Upper lobe of right lung (tissue), 1 donor: ENCODE measurements at regions not wholly inside any gene's neighbourhood (a gene's known extent, or its start where the extent isn't known, plus 50 kb on each side); places are given as distances from the start of the nearest gene placed in this dataset.

Experiments used
- ATAC-seq: fragments of 200-7000 bp; cut with Tn5 transposase; one replicate; pipeline ENCODE4 v1.9.1; 2020; ENCODE audit warnings: mild to moderate bottlenecking, moderate library complexity
- DNase-seq: peaks from one replicate; pipeline ENCODE4 v3.0.0-alpha.2; 2020
- H3K27ac ChIP-seq: fragments of 200-600 bp; one replicate; pipeline ENCODE4 v1.8.0; 2022
- H3K27me3 ChIP-seq: fragments of 200-600 bp; one replicate; pipeline ENCODE4 v1.8.0; 2022; ENCODE audit warnings: mild to moderate bottlenecking
- H3K36me3 ChIP-seq: fragments of 200-600 bp; one replicate; pipeline ENCODE4 v1.8.0; 2022
- H3K4me1 ChIP-seq: fragments of 200-600 bp; one replicate; pipeline ENCODE4 v1.8.0; 2022
- H3K4me3 ChIP-seq: fragments of 200-600 bp; one replicate; pipeline ENCODE4 v1.8.0; 2022; ENCODE audit warnings: mild to moderate bottlenecking
- H3K9me3 ChIP-seq: fragments of 200-600 bp; one replicate; pipeline ENCODE4 v1.8.0; 2022
- intact Hi-C: fragments of 100-400 bp; cut with DNase I; formaldehyde crosslinking; loops from one replicate; pipeline ENCODE4 v1.11.0; 2022
- TF ChIP-seq, protein P1 (sequence below): fragments of 200-600 bp; IDR thresholded peaks from one replicate; pipeline ENCODE4 v1.8.0; 2022; ENCODE audit warnings: antibody characterized with exemption
- donor health status: DM: no; HTN: yes; CAD: no; lungs with severe emphysema.

DNA sequence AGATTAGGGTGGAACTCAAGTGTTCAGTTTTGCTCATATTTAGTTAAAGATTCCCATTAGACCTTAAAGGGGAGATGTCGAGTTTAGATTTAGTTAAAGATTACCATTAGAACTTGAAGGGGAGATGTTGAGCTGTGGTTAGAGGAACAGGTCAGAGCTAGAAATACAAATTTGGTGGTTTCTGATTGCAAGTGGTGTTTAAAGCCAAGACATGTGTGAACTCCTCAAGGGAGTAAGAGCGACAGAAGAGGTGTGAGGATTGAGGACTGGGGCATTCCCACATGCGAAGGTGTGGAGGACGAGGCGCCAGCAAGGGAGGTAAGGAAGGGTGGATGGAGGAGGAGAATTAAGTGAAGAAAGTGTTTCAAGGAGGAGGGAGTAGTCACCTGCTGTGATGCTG lies 168.6 kb downstream of the IER5 start:
- H3K4me3 ChIP-seq: no peak overlapping the region
- H3K27ac ChIP-seq: no peak overlapping the region
- H3K4me1 ChIP-seq: no peaks in the 10 kb centered on the region
- H3K27me3 ChIP-seq: no peaks in the 10 kb centered on the region
- H3K36me3 ChIP-seq: no peaks in the 10 kb centered on the region
- no peaks in the 10 kb centered on the region for H3K9me3 ChIP-seq
- TF ChIP-seq, protein P1, sequence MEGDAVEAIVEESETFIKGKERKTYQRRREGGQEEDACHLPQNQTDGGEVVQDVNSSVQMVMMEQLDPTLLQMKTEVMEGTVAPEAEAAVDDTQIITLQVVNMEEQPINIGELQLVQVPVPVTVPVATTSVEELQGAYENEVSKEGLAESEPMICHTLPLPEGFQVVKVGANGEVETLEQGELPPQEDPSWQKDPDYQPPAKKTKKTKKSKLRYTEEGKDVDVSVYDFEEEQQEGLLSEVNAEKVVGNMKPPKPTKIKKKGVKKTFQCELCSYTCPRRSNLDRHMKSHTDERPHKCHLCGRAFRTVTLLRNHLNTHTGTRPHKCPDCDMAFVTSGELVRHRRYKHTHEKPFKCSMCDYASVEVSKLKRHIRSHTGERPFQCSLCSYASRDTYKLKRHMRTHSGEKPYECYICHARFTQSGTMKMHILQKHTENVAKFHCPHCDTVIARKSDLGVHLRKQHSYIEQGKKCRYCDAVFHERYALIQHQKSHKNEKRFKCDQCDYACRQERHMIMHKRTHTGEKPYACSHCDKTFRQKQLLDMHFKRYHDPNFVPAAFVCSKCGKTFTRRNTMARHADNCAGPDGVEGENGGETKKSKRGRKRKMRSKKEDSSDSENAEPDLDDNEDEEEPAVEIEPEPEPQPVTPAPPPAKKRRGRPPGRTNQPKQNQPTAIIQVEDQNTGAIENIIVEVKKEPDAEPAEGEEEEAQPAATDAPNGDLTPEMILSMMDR: no peak
- DNase-seq (no peak), ATAC-seq (no peak)
- intact Hi-C loops: no loop called here

DNA sequence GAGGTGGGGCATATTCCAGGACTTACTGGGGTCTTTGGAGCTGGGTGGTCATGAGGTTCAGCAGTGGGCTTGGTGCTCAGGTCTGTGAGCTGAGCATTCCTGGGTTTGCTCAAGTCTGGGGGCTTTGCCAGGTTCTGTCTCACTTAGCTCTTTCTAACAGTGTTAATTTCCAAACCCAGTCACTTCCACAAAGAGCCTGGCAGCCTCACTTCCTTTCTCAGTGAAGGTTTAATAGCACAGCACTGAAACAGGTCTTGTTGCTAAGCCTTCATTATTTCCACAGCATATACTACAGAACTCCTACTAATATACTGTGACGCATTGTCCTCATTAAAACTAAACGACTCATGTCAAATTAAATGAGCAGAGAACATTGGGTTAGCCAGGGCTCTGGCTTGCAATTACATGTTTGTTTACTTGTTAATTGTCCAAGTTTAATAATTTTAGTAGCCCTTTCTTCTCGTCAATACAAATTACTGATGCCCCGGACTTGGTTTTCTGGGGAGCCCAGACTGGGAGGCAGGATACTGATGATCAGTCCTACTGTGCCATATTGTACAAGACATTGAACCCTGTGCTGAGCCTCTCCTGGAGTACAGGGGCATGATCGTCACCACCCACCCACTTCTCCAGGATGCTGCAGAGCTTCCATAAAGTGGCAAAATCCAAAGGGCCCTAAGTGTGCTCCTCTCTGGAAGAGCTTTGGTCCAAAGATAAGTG lies 170.7 kb downstream of the IER5 start:
- Histone ChIP-seq H3K36me3 (no peaks in the 10 kb centered on the region), H3K27me3 (no peaks in the 10 kb centered on the region), H3K27ac (no peak overlapping the region), H3K4me1 (no peaks in the 10 kb centered on the region), H3K4me3 (no peak overlapping the region), H3K9me3 (no peaks in the 10 kb centered on the region)
- intact Hi-C loops: no loop called here
- DNase-seq: no peak
- ATAC-seq: no peak
- TF ChIP-seq, protein P1: no peak

DNA sequence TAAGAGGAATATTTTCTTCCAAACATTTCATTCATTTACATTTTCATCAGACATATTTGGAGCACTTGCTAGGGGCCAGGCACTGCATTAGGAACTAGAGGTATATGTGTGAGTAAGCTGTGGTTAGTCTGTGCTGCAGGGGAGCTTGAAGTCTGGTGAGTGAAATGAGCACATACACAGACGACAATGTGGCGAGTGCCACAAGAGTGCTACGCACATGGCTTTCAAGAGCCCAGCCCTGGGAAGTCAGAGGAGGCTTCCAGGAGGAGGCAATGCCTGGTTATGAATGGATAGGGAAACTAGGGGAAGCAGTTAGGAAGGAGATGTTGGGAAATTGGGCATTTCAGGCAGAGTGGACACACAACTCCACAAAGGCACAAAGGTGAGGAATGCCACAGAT lies 171.8 kb downstream of the IER5 start:
- Histone ChIP-seq H3K36me3 (no peaks in the 10 kb centered on the region), H3K27me3 (no peaks in the 10 kb centered on the region), H3K4me1 (no peaks in the 10 kb centered on the region), H3K4me3 (no peak overlapping the region), H3K27ac (no peak overlapping the region), H3K9me3 (no peaks in the 10 kb centered on the region)
- intact Hi-C loops: no loop called here
- ATAC-seq (no peak), DNase-seq (no peak)
- TF ChIP-seq, protein P1: no peak

DNA sequence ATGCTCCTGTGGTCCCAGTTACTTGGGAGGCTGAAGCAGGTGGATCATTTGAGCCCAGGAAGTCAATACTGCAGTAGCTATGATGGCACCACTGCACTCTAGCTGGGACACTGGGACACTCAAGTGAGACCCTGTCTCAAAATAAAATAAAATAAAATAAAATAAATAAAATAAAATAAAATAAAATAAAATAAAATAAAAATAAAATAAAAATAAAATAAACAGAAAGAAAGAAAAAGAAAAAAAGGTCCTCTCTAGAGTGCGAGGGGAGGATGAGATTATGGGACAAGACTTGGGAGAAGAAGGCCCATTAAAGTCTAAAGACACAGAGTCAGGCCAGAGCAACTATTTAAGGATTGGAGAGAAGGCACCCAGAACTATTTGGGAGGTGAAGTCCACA lies 172.5 kb downstream of the IER5 start:
- Histone ChIP-seq H3K9me3 (no peaks in the 10 kb centered on the region), H3K27ac (no peak overlapping the region), H3K4me3 (no peak overlapping the region), H3K27me3 (no peaks in the 10 kb centered on the region), H3K36me3 (no peaks in the 10 kb centered on the region), H3K4me1 (no peaks in the 10 kb centered on the region)
- TF ChIP-seq, protein P1: no peak
- DNase-seq (no peak), ATAC-seq (no peak)
- intact Hi-C loops: no loop called here

DNA sequence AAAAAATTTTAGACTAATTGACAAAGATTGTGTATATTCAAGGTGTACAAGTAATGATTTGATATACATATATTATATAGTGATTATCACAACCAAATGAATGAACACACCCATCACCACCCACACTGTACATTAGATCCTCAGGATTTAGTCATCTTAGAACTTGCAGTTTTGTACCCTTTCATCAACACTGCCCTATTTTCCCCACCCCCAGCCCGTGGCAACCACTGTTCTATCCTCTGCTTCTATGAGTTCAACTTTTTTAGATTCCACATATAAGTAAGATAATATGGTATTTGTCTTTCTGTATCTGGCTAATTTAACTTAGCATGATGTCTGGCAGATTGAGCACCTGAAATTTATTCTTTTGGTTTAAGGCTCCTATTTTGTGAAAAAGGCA lies 173.6 kb downstream of the IER5 start:
- H3K36me3 ChIP-seq: no peaks in the 10 kb centered on the region
- no peak for DNase-seq
- no peaks in the 10 kb centered on the region for H3K27me3 ChIP-seq
- no peak for ATAC-seq
- H3K27ac ChIP-seq: no peak overlapping the region
- H3K4me1 ChIP-seq: no peaks in the 10 kb centered on the region
- H3K4me3 ChIP-seq: no peak overlapping the region
- H3K9me3 ChIP-seq: no peaks in the 10 kb centered on the region
- intact Hi-C loops: no loop called here
- TF ChIP-seq, protein P1: no peak

DNA sequence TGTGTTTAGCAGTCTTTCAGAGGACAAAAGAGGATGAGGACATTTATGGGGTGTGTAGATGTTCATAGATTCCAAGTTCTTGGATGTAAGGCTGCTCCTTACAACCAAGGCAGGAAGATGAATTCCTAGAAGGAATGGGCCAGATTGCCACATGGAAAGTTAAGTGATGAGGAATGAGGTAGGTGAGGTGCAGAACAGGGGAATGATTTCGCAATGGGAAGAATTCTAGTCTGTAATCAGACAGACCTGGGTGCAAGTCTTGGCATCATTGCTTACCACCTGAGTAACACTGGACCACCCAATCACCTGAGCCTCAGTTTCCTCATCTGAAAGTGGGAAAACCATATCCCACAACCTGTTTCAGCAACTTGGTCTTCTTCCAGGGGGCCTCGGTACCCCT lies 174.9 kb downstream of the IER5 start:
- intact Hi-C loops: no loop called here
- ATAC-seq: no peak
- DNase-seq: no peak
- no peaks in the 10 kb centered on the region for H3K36me3 ChIP-seq
- no peaks in the 10 kb centered on the region for H3K27me3 ChIP-seq
- no peak overlapping the region for H3K27ac ChIP-seq
- no peaks in the 10 kb centered on the region for H3K9me3 ChIP-seq
- H3K4me3 ChIP-seq: no peak overlapping the region
- no peaks in the 10 kb centered on the region for H3K4me1 ChIP-seq
- TF ChIP-seq, protein P1: no peak
